Renal pelvis (tissue), 1 donor: ENCODE measurements at regions not wholly inside any gene's neighbourhood (a gene's known extent, or its start where the extent isn't known, plus 50 kb on each side); places are given as distances from the start of the nearest gene placed in this dataset.

Experiments used
- DNase-seq: peaks from one replicate; pipeline ENCODE4 v3.0.0-alpha.2; 2013

DNA sequence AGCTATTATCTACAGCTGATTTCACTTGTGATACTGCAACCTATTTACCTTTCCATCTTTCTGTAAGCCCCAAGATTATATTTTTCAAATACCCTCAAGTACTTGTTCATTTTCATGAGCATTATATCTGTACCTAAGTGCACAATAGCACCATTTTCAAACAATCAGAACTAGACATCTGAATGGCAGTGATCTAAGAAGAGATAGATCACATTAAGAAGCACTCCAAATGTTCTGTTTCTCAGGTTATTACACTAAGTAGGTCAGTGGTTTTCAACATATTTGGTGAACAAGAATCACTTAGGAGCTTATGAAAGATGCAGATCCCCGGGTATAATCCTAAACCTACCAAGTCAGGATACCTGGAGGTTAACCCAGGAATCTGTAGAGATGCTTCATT, 872.7 kb downstream of the DCDC2C start:
- no peak for DNase-seq

DNA sequence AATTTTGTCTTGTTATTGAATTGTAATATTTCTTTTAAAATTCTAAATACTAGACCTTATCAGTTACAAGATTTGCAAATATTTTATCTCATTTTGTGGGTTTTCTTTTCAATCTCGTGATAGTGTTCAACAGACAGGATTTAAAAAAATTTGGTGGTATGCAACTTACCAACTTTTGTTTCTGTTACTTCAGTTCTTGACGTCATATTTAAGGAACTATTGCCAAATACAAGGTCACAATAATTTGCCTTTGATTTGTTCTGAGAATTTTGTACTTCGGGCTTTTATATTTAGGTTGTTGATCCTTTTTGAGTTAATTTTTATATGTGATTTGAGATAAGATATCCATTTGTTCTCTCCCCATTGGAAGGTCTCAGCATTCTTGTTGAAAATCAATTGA, 876.6 kb downstream of the DCDC2C start:
- no peak for DNase-seq

DNA sequence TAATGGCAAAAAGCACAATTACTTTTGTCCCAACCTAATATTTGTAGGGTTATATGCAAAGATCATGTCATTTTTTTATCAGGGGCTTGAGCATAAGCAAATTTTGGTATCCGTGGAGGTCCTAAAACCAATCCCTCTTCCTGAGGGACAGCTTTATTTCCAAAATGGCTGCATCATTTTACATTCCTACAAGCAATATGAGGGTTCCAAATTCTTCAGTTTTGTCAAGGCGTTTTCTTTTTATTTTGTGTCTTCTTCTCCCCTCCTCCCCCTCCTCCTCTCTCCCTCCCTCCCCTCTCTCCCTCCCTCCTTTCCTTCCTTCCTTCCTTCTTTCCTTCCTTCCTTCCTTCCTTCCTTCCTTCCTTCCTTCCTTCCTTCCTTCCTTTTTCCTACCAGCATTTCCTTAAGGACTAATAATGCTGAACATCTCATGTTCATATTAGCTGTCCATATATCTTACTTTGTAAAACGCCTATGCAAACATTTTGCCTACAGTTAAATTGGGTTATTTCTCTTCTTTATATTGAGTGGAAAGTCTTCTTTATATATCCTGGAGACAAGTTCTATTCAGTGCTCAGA, 881.8 kb downstream of the DCDC2C start:
- no peak for DNase-seq

DNA sequence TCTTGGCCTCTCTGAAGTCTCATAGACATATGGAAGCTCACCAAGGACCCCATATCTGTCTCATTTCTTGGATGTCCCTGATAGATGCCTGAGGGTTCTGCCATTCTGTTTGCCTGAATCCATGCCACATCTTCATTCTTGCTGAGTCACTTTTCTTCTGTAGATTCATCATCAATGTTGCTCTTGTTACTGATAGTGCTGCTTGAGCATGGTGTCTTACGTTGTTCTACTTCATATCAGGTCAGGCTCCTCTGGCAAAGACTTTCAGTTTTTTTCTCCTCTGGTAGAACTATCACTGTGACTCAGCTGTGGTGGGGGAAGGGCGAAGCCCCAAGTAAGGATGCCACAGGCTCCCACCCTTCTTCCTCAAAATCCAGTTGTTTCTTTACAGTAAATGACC, 885.2 kb downstream of the DCDC2C start:
- DNase-seq, result no peak

DNA sequence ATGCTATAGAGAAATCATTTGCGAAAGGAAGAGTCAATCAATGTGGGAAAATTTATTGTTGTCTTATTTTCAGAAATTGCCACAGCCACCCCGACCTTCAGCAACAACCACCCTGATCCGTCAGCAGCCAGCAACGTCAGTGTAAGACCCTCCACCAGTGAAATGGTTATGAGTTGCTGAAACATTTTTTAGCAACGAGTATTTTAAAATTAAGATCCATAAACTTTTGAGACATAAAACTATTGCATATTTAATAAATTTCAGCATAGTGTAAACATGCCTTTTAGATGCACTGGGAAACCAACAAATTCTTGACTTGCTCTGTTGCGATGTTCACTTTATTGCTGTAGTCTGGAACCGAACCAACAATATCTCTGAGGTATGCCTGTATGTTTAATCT, 887.9 kb downstream of the DCDC2C start:
- DNase-seq, result no peak

DNA sequence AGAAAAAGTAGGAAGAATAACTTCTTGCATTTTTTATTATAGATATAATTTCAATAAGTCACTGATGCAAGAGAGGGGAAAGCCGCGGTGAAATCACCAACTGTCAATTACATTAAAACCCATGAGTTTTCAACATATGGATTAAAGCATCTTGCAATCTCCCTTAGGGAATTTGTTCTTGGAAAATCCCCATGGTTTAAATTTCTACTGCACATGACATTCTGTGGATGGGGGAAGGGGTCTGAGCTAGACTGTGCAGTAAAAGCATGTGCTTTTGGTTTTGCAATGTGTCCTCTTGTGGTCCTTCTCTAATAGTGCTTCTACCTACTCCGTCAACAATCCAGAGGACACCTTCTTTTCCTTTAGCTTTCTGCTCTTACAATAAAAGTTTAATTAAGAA, 894.0 kb downstream of the DCDC2C start:
- DNase-seq, result no peak

DNA sequence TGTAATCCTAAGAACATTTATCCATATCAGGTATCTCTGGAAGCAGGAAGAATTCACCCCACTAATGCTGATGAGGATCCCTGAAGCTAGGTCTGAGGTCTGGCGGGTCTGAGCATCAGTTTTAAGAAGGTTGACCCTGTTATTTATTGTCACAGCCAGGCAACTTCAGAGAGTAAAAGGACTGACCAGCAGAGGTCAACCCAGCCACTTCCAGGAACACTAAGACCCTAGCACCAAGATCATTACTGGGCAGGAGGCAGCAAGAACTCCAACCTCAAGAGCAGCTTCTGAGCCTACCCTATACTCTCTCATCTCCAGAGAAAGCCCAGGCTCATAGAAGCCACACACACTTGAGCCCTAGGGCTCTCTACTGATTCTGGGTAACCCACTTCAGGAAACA, 901.4 kb downstream of the DCDC2C start:
- DNase-seq, result no peak

DNA sequence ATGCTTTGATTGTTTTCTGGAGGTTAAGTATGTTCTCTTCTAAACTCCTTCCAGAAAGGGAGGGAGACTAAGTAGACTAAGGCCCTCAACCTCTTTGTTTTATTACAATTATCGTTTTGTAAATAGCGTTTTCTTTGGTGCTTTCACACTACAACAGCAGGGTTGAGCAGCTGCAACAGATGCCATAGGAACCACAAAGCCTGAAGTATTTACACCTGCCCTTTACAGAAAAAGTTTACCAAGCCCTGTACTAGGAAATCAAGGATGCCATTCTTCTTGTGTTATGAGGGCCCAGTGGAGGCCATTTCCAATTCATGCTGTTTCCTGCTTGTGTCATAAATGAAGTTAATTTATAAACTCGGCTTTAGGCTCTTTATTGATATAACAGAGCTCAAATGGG, 914.8 kb downstream of the DCDC2C start:
- DNase-seq, result no peak

DNA sequence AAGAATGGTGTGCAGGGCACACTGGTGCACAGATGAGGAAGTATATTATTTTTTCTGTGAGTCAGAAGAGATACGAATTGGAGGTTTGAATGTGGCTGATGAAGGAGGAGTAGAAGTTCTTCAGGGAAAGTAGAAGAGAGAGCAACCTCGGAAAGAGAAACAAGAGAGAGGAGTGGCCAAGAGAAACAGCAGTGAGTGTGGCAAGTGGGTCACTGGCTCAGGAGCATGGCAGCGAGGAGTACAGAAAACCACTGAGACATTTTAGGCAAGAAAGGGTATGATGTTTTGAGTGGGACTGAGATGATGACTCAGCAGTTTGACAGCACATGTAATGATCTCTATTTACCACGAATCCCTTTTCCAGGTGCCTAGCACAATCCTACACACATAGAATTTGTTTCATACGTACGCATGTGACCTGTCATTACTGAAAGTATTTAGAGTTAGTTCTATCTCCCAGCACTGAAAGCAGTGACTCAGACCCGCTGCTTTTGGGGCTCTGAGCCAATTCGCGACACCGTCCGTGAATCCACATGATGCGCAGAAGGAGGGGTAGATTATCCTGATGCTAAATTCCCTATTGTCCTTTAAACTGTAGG, 915.4 kb downstream of the DCDC2C start:
- DNase-seq, result no peak

DNA sequence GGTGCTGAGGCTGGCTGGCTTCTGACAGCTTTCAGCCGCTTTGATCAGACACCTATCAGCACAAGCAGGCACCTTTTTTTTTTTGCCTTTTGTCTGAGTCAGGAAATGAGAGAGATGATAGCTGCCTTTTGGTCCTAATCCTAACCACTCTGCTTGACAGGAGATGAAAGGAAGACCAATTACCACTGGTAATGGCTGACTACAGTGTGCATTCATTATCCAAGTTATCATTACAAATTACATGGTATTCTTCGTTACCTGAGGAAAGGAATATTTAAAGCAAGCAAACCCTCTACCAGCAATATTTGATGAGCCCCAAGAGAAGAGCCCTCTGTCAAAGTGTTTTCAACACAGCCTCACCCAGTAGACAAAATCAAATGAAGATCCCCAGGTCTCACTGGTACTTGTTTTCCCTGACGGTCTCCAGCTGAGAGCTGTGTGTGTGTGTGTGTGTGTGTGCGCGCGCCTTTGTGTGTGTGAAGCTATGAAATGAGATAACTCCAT, 925.7 kb downstream of the DCDC2C start:
- no peak for DNase-seq

DNA sequence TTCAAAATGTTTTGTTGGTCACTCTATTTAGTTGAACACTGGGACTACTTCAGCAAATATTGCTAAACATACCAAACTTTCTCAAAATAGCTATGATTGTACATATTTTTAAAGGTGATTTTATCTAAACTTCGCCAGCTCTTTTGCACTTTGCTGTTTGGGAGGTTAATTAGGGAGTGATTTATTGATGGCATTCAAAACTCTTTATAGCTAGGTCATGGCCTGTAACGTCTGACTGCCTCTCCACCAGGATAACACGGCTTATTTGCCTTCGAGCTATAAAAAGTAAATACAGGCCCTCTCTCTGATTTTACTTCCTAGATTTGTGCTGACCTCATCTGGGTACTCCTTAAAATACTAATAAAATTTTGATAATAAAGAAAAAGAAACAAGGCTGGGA, 931.9 kb downstream of the DCDC2C start:
- peak; percentile 68 for DNase-seq

DNA sequence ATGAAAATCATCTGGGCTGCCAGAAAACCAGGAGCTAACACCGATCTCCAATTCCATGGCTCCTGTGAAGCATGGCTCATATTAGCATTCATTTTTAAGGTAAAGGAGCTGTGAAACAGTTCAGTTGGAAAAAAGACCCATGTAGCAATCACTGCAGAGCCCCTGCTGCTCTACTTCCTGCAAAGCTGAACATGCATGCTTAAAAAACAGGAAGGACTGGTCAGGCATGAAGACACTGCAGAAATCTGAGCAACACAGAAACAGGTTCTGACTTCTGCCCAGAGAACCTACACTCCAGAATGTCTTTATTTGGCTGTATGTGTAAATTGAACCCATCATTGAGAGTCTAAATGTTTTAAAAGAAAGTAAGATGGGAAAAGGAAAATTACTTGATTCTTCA, 950.6 kb downstream of the DCDC2C start:
- DNase-seq, result peak; percentile 28

DNA sequence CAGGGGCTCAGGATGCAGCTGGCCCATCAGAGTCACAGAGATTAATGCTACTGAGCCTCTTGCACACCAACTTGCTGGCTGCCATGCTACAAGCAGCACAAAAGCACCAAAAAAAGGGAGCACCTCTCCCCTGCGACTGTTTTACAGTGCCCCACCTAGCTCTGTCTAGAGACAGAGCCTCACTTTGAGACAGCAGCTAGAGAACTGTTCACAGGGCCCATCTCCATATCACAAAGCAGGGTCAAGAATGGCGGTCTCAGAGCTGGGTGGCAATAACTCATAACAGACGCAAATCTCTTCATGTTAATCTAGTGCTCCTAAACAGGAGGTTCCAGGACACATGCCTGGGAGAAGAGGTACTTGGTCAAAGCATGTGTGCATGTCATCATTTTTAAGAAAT, 953.0 kb downstream of the DCDC2C start:
- DNase-seq, result no peak

DNA sequence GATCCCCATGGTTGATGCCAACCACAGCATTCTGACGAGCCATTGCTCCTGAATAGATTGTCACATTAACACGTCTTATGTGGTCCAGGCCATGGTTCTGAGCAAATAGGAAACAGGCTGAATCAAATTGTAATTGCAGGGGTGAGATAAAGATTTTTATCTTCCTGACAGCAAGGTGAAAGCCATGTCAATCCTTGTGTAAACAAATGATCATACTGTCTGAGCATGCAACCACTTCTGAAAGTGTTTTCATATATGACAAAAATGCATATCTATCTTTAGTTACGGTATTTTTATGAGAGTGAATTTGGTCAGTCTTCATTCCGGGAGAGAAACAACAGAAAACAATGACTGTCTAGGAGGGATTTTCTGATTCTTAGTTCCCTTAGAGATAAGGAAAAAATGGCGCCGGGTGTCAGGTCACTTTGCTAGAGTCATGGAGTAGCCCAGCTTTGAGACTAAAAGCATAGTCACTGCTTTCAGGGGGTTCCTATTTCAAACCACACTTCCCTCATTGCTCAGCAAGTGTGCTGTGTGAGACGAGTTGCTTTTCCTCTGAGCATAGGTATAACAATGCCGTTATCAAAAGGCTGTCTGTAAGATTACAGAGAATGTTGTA, 958.9 kb downstream of the DCDC2C start:
- no peak for DNase-seq

DNA sequence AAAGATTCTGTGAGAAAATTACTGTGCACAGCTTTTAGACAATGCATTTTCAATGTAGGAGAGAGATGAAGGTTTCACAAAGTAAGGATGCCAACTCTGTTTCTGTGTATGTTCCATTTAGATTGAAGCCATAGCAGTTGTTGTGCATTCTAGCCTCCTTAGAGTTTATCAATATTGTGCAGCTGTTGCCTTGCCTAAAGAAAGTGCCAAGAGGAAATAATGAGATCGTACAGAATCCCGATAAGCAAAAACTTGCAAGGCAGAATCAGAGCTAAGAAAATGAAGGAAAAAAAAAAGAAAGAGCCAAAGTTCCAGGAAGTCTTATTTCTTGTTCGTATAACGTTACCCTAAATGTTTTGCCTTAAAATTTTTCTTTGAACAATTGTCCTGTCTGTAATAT, 965.0 kb downstream of the DCDC2C start:
- no peak for DNase-seq

DNA sequence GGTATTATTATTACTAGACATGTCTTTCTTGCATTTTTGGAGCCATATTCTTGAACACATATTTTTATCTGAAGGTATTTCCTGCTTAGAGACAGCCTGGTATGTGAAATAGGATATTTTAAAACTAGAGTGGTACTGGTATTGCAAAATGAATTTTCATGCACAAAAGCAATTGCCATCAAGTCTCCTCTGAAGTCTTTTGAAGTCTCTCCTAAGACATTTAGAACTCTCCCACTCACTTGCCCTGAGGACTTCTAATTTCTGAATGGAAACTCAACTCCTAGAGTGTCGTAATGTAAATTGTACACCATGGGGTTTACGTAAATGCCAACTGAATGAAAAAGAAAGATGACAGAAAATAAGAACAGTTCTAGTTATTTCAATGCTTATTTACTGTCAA, 967.0 kb downstream of the DCDC2C start:
- DNase-seq, result no peak

DNA sequence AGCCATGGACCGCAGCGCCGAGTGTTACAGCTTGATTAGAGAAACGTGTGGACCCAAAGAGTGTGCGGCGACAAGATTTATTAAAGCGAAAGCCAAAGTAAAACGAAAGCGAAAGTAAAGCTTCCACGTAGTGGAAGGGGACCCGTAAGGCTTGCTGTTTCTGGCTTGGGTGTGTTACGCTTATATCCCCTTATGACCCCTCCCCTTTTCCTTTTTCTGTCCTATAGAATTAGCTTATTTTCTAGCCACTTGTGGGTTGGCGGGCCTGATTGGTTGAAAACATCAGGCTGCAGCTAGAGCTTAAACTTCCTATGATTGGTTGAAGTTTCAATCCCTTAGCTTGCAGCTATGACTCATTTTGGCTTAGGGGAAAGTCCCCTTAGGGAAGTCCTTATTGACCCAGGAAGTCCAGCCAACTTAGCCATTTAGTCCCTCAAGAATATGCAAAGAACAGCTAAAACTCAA, 969.7 kb downstream of the DCDC2C start:
- no peak for DNase-seq

DNA sequence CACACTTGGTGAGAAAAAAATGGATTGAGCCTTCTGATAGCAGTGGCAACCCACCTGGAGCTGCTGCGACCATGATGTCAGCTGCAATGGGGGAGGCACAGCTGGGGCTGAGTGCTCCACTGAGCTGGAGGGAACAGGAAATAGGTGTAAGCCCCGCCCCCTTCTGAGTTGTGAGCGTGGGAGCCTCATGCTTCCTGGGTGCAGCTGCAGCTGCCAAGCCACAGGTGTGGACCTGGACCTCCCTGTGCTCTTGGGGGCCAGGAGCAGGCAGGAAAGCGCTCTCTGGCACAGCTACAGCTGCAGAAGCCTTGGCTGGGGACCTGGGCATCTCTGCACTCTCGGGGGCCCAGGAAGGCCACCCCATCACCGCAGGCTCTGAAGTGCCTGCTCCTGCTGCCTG, 970.6 kb downstream of the DCDC2C start:
- DNase-seq, result no peak

DNA sequence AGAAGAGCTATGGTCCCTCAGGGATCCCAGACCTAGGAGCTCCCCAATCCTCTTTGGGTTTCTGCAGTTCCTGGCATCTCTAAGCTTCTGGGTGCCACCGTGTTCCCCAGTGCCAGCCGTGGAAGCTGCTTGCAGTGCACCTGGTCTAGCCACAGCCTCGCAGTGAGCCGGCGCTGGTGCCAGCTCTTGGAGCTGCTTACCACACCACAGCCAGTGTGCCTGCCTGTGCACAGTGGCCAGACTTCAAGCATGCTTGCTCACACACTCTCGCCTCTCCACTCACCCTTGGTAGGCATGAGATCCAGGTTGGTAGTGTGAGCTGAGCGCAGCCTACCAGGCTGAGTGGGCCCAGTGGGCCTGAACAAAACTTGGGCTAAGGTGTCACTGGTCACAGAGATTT, 971.9 kb downstream of the DCDC2C start:
- no peak for DNase-seq

DNA sequence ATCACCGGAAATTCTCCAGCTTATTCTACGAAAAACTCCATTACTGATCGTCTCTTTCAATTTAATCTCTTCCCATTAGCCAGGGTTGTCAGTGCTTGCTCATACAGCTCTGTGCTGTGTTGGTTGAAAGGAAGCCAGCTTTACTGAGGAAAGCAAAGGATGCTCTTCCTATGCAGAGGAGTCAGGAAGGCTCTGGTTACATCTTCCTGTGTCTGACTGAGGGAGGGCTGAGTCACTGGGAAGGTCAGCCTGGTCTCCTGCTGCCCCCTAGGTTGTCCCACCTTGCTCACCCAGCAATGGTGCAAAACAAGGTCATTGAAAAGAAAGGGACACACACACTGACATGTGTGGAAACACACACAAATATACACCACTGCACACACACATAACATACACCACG, 975.6 kb downstream of the DCDC2C start:
- DNase-seq, result no peak

DNA sequence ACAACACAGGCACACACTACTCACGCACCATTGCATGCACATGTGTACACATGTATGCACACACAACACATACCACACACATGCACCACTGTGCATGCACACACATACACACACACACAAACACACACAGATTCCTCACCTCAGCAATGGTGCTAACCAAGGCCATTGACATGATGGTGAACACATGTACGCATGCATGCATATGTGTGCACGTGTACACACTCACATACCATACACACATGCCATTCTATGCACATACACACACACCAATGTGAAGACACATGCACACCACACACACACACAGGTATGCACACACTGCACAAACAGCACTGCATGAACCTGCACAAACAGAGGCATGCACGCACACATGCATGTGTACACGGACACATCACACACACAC, 976.0 kb downstream of the DCDC2C start:
- DNase-seq, result no peak

DNA sequence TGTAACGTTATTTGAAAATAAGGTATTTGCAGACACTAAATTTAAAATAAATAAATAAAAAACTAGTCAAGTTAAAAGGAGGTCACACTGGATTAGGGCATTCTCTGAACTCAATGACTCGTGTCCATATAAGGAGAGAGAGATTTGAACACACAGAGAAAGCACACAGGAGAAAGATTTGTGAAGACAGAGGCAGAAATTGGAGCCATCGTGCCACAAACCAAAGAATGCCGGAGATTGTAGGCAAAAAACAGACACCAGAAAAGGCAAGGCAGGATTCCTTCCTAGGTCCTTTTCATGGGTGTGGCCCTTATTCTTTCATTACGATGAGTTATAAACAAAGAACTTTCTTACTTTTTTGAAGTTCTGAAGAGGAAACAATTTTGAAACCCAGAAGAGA, 981.5 kb downstream of the DCDC2C start:
- DNase-seq, result no peak

DNA sequence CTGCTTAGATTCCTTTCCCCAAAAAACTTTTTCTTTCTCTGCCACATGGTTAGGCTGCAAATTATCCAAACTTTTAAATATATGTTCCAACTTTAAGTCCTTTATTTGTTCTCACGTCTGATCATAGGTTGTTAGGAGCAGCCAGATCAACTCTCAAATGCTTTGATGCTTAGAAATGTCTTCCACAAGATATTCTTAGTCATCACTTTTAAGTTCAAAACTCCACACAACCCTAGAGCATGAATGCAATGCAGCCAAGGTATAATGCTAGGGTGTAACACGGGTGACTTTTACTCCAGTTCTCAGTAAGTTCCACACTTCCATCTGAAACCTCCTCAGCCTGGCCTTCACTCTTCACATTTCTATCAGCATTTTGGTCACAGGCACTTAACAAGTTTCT, 987.5 kb downstream of the DCDC2C start:
- DNase-seq, result no peak

DNA sequence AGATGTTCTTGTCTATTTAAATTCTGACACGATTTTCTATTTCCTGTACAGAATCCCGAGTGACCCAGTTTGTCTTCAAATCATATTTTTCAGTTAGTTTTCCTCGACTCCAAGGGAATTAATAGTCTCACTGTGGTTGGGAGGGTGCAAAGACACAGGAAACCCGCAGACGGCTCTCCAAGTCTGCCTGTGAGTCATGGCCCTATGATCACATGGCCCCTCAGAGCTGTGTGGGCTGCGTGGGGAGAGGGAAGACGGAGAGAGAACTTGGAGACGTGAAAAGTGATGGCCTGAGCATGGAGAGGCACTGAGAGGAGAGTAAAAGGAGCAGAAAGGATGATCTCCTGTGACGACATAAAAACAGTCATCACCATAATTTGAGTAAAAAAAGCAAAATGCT, 989.9 kb downstream of the DCDC2C start:
- no peak for DNase-seq
